ENCODE measurements at regions not wholly inside any gene's neighbourhood (a gene's known extent, or its start where the extent isn't known, plus 50 kb on each side); places are given as distances from the start of the nearest gene placed in this dataset.

- Mint-ChIP-seq H3K4me1 (ENCODE audit: low read depth) (peaks cover 3% of the 10 kb centered on the region), H3K36me3 (ENCODE audit: insufficient read depth) (no peaks in the 10 kb centered on the region), H3K4me3 (ENCODE audit: low read depth) (no peak overlapping the region), H3K27me3 (peaks cover 11% of the 10 kb centered on the region), H3K9me3 (ENCODE audit: low read depth) (no peaks in the 10 kb centered on the region), H3K27ac (no peak overlapping the region)
- DNase-seq (ENCODE audit: low spot score, unreplicated experiment): no peak
- no peak for TF ChIP-seq CTCF (IDR thresholded peaks at IDR 0.05; ENCODE audit: unreplicated experiment)
These were observed 250.6 kb upstream of the ZFHX3 start for GRCh38 chr16:73298562-73298961.

GRCh38 chr16:73290258-73290657 is 242.3 kb upstream of the ZFHX3 start:
- no peak for TF ChIP-seq CTCF (IDR thresholded peaks at IDR 0.05; ENCODE audit: unreplicated experiment)
- Mint-ChIP-seq H3K4me1 (ENCODE audit: low read depth) (no peaks in the 10 kb centered on the region), H3K9me3 (ENCODE audit: low read depth) (no peaks in the 10 kb centered on the region), H3K36me3 (ENCODE audit: insufficient read depth) (no peaks in the 10 kb centered on the region), H3K27me3 (peaks cover 45% of the 10 kb centered on the region), H3K27ac (no peak overlapping the region), H3K4me3 (ENCODE audit: low read depth) (no peak overlapping the region)
- no peak for DNase-seq (ENCODE audit: low spot score, unreplicated experiment)

GRCh38 chr16:73289232-73289631 is 241.3 kb upstream of the ZFHX3 start:
- no peak for DNase-seq (ENCODE audit: low spot score, unreplicated experiment)
- Mint-ChIP-seq H3K27me3 (peaks cover 47% of the 10 kb centered on the region), H3K4me1 (ENCODE audit: low read depth) (no peaks in the 10 kb centered on the region), H3K36me3 (ENCODE audit: insufficient read depth) (no peaks in the 10 kb centered on the region), H3K4me3 (ENCODE audit: low read depth) (no peak overlapping the region), H3K9me3 (ENCODE audit: low read depth) (no peaks in the 10 kb centered on the region), H3K27ac (no peak overlapping the region)
- TF ChIP-seq CTCF (IDR thresholded peaks at IDR 0.05; ENCODE audit: unreplicated experiment): no peak

- no peak for DNase-seq (ENCODE audit: low spot score, unreplicated experiment)
- Mint-ChIP-seq H3K4me1 (ENCODE audit: low read depth) (no peaks in the 10 kb centered on the region), H3K9me3 (ENCODE audit: low read depth) (no peaks in the 10 kb centered on the region), H3K4me3 (ENCODE audit: low read depth) (no peak overlapping the region), H3K36me3 (ENCODE audit: insufficient read depth) (no peaks in the 10 kb centered on the region), H3K27me3 (peaks cover 47% of the 10 kb centered on the region), H3K27ac (no peak overlapping the region)
- TF ChIP-seq CTCF (IDR thresholded peaks at IDR 0.05; ENCODE audit: unreplicated experiment): no peak
These were observed 240.6 kb upstream of the ZFHX3 start for GRCh38 chr16:73288520-73288919.

GRCh38 chr16:73287859-73288405 is 240.0 kb upstream of the ZFHX3 start:
- H3K4me1 Mint-ChIP-seq (ENCODE audit: low read depth): no peaks in the 10 kb centered on the region

More at GRCh38 chr16:73287859-73288405, 240.0 kb upstream of the ZFHX3 start:
- Mint-ChIP-seq H3K36me3 (ENCODE audit: insufficient read depth) (no peaks in the 10 kb centered on the region), H3K27ac (no peak overlapping the region), H3K9me3 (ENCODE audit: low read depth) (no peaks in the 10 kb centered on the region), H3K4me3 (ENCODE audit: low read depth) (no peak overlapping the region), H3K27me3 (peaks cover 44% of the 10 kb centered on the region)
- no peak for DNase-seq (ENCODE audit: low spot score, unreplicated experiment)
- no peak for TF ChIP-seq CTCF (IDR thresholded peaks at IDR 0.05; ENCODE audit: unreplicated experiment)
